K562 (cell line): ENCODE measurements at regions not wholly inside any gene's neighbourhood (a gene's known extent, or its start where the extent isn't known, plus 50 kb on each side); places are given as distances from the start of the nearest gene placed in this dataset.

ENCODE experiments used
- ATAC-seq: fragments of 200-7000 bp; cut with Tn5 transposase; 3 replicates; pipeline ENCODE4 v1.9.1; 2020; ENCODE audit warnings: moderate library complexity
- BruUV-seq: library from RNA; stranded (reverse); fragments of 400-500 nt; replicated peaks from 2 replicates; lab custom pipeline; 2021; lab: Mats Ljungman, UMichigan
- CTCF ChIA-PET: fragments of 300-600 bp; formaldehyde crosslinking; extraction: SDS; loops from one replicate; lab custom pipeline; 2021; ENCODE audit warnings: low intra/inter-chr PET ratio; lab: Yijun Ruan, JAX
- POLR2A ChIA-PET: fragments of 300-600, 350-650 bp; sonication (Branson Sonifier 250); formaldehyde crosslinking; extraction: SDS; loops from one replicate; lab custom pipeline; 2021; ENCODE audit warnings: antibody characterized with exemption, inconsistent platforms; lab: Yijun Ruan, JAX
- DNase-seq, 4 experiments: peaks; one replicate each; pipeline versions ENCODE4 v3.0.0 to v3.0.0-alpha.2; 2011 to 2018; ENCODE audit warnings: low spot score in 3 of 4, mixed read lengths in 3 of 4; ENCODE audit errors: extremely low read depth in 1 of 4
- FAIRE-seq: peaks from 2 replicates; lab custom pipeline; 2011; peaks lifted over from hg19 to GRCh38; lab: Jason Lieb, UNC
- H2AFZ ChIP-seq: 2 replicates; pipeline ENCODE4 v1.6.0; 2011; ENCODE audit warnings: low read depth, low read length, control low read depth, inconsistent platforms
- H3K27ac ChIP-seq: fragments of 200-600 bp; 3 replicates; pipeline ENCODE4 v1.8.0; 2011; ENCODE audit warnings: low read depth, mild to moderate bottlenecking, control low read depth, inconsistent platforms, low read length, moderate library complexity, mixed read lengths; ENCODE audit errors: extremely low read depth
- H3K27me3 ChIP-seq, 2 experiments: fragments of 300-600 bp in 1 of 2; 2 replicates in 1 of 2; 3 replicates in 1 of 2; pipeline versions ENCODE4 v1.6.0 to v1.8.0; 2011; ENCODE audit warnings: inconsistent platforms in 2 of 2, low read length in 2 of 2, mild to moderate bottlenecking in 1 of 2, mixed read lengths in 1 of 2, moderate library complexity in 1 of 2; ENCODE audit not compliant: control insufficient read depth in 2 of 2, insufficient read depth in 2 of 2
- H3K36me3 ChIP-seq: fragments of 300-600 bp; 3 replicates; pipeline ENCODE4 v1.8.0; 2011; ENCODE audit warnings: mild to moderate bottlenecking, low read length, inconsistent platforms; ENCODE audit not compliant: control insufficient read depth, insufficient read depth
- H3K4me1 ChIP-seq, 2 experiments: fragments of 200-600 bp in 1 of 2; replicated peaks in 1 of 2; 2 replicates in 1 of 2; 3 replicates in 1 of 2; pipeline versions ENCODE4 v1.5.1 to v1.8.0; 2011; ENCODE audit warnings: inconsistent platforms in 2 of 2, low read length in 2 of 2, mild to moderate bottlenecking in 1 of 2, mixed read lengths in 1 of 2, moderate library complexity in 1 of 2; ENCODE audit not compliant: control insufficient read depth in 2 of 2, insufficient read depth in 2 of 2
- H3K4me2 ChIP-seq: 2 replicates; pipeline ENCODE4 v1.6.1; 2011; ENCODE audit warnings: low read length, control low read depth, inconsistent platforms, mixed read lengths; ENCODE audit not compliant: insufficient read depth
- H3K4me3 ChIP-seq: fragments of 200-600 bp; sonication (generic), shearing (Covaris generic); 2 replicates; pipeline ENCODE4 v1.5.1; 2016; ENCODE audit warnings: control low read depth, inconsistent platforms
- H3K79me2 ChIP-seq: fragments of 200-600 bp; 3 replicates; pipeline ENCODE4 v1.8.0; 2011; ENCODE audit warnings: low read length, inconsistent platforms; ENCODE audit not compliant: control insufficient read depth, insufficient read depth
- H3K9ac ChIP-seq, 2 experiments: 2 replicates each; pipeline versions ENCODE4 v1.6.0 to v1.6.1; 2011; ENCODE audit warnings: low read depth in 2 of 2, low read length in 2 of 2, control low read depth in 1 of 2, inconsistent platforms in 1 of 2, mild to moderate bottlenecking in 1 of 2, mixed read lengths in 1 of 2; ENCODE audit not compliant: insufficient read depth in 1 of 2
- H3K9me1 ChIP-seq: one replicate; pipeline ENCODE4 v1.6.0; 2011; ENCODE audit warnings: inconsistent platforms, mild to moderate bottlenecking, low read length, moderate library complexity; ENCODE audit not compliant: control insufficient read depth, insufficient read depth
- H3K9me3 ChIP-seq: replicated peaks from 2 replicates; pipeline ENCODE4 v1.5.1; 2011; ENCODE audit warnings: low read depth, low read length, inconsistent platforms; ENCODE audit not compliant: control insufficient read depth, insufficient read depth
- H4K20me1 ChIP-seq: replicated peaks from 2 replicates; pipeline ENCODE4 v1.6.1; 2011; ENCODE audit warnings: low read length, inconsistent platforms, mixed read lengths; ENCODE audit not compliant: control insufficient read depth, insufficient read depth
- ARID1B ChIP-seq: fragments of 450-650 bp; IDR thresholded peaks from 2 replicates; pipeline ENCODE4 v1.6.1; 2016; ENCODE audit warnings: antibody characterized with exemption, mild to moderate bottlenecking, inconsistent platforms
- CC2D1A ChIP-seq: fragments of 450-650 bp; IDR thresholded peaks from 2 replicates; pipeline ENCODE4 v1.6.1; 2017; ENCODE audit warnings: mild to moderate bottlenecking
- HDAC8 ChIP-seq: fragments of 450-650 bp; IDR thresholded peaks from 2 replicates; pipeline ENCODE4 v1.6.1; 2016; ENCODE audit warnings: mild to moderate bottlenecking, missing genetic modification characterization, moderate library complexity, missing compliant biosample characterization
- MTF1 ChIP-seq: fragments of 250-450 bp; sonication (Bioruptor Pico); IDR thresholded peaks from 2 replicates; pipeline ENCODE4 v1.9.0; 2021; ENCODE audit warnings: moderate library complexity, mild to moderate bottlenecking, inconsistent platforms, borderline replicate concordance
- RBM15 ChIP-seq: fragments of 200-400 bp; formaldehyde crosslinking; IDR thresholded peaks from 2 replicates; pipeline ENCODE4 v1.6.1; 2018; ENCODE audit warnings: mild to moderate bottlenecking, low read length, moderate library complexity; ENCODE audit not compliant: insufficient read depth
- ZNF184 ChIP-seq: sonication (generic); formaldehyde crosslinking; IDR thresholded peaks from 2 replicates; pipeline ENCODE4 v1.5.0; 2020; ENCODE audit warnings: missing genetic modification reagents
- ZNF24 ChIP-seq: fragments of 450-650 bp; IDR thresholded peaks from 2 replicates; pipeline ENCODE4 v1.6.1; 2016
- in situ Hi-C: fragments of 300-500 bp; cut with MboI; formaldehyde crosslinking; loops from 4 replicates; pipeline ENCODE4 v1.15.0; 2018; ENCODE audit warnings: inconsistent platforms, mixed read lengths
- intact Hi-C: fragments of 100-400 bp; cut with micrococcal nuclease; formaldehyde crosslinking; loops from 2 replicates; pipeline ENCODE4 v1.14.2; 2022
- TF ChIP-seq, protein P1 (sequence below): IDR thresholded peaks from 2 replicates; pipeline ENCODE4 v1.6.1; 2014; ENCODE audit warnings: antibody characterized with exemption
- TF ChIP-seq, protein P2 (sequence below): fragments of 250-450 bp; sonication (Bioruptor Pico); IDR thresholded peaks from 2 replicates; pipeline ENCODE4 v1.5.0; 2021; ENCODE audit warnings: mild to moderate bottlenecking, borderline replicate concordance
- TF ChIP-seq, protein P3 (sequence below): fragments of 250-450 bp; sonication (Bioruptor Pico); IDR thresholded peaks from 2 replicates; pipeline ENCODE4 v1.5.0; 2021; ENCODE audit warnings: mild to moderate bottlenecking, moderate library complexity
- TF ChIP-seq, protein P4 (sequence below): IDR thresholded peaks from 2 replicates; pipeline ENCODE4 v1.6.1; 2016; ENCODE audit warnings: missing genetic modification characterization, missing compliant biosample characterization
- TF ChIP-seq, protein P5 (sequence below): IDR thresholded peaks from 2 replicates; pipeline ENCODE4 v1.6.1; 2011; ENCODE audit not compliant: insufficient read length; ENCODE audit errors: extremely low read depth
- TF ChIP-seq, protein P6 (sequence below): fragments of 450-650 bp; formaldehyde crosslinking; IDR thresholded peaks from 2 replicates; pipeline ENCODE4 v1.4.0; 2022; ENCODE audit warnings: missing genetic modification characterization

DNA sequence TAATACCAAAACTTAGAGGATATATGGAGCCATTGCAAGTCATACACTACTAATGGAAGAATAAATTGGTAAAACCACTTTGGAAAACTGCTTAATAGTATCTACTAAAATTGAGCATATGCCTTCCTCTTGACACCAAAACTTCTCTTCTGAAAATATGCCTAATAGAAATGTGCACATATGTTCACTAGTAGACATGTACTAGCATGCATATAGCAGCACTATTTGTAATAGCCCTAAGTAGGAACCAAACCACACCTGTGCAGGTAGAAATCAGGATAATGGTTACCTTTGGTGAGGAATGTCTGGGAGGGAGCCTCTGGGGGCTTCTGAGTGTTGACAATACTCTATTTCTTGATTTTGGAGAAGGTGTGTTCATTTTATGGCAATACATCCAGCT lies 424.8 kb upstream of the BTBD3 start:
- no TSS peak for BruUV-seq
- POLR2A ChIA-PET = no interaction called here
- no peaks in the 10 kb centered on the region for H4K20me1 ChIP-seq
- DNase-seq (no peak), ATAC-seq (no peak), FAIRE-seq (no peak)
- H3K27ac ChIP-seq = no peak overlapping the region
- in situ Hi-C loops = no loop called here
- no peaks in the 10 kb centered on the region for H3K36me3 ChIP-seq
- H3K9me3 ChIP-seq = no peaks in the 10 kb centered on the region
- no peak overlapping the region for H2AFZ ChIP-seq
- H3K4me1 ChIP-seq = no peaks in the 10 kb centered on the region
- no peak overlapping the region for H3K9ac ChIP-seq
- no peaks in the 10 kb centered on the region for H3K79me2 ChIP-seq
- CTCF ChIA-PET = no interaction called here
- H3K4me2 ChIP-seq = no peak overlapping the region
- no peaks in the 10 kb centered on the region for H3K9me1 ChIP-seq
- no peaks in the 10 kb centered on the region for H3K27me3 ChIP-seq
- intact Hi-C loops = no loop called here
- H3K4me3 ChIP-seq = no peak overlapping the region
- TF ChIP-seq MTF1 (CRISPR knock-in tag) (no peak), RBM15 (no peak), CC2D1A (no peak), HDAC8 (tag) (no peak), ARID1B (no peak), ZNF24 (no peak), ZNF184 (CRISPR knock-in tag) (no peak)
- TF ChIP-seq, protein P1, sequence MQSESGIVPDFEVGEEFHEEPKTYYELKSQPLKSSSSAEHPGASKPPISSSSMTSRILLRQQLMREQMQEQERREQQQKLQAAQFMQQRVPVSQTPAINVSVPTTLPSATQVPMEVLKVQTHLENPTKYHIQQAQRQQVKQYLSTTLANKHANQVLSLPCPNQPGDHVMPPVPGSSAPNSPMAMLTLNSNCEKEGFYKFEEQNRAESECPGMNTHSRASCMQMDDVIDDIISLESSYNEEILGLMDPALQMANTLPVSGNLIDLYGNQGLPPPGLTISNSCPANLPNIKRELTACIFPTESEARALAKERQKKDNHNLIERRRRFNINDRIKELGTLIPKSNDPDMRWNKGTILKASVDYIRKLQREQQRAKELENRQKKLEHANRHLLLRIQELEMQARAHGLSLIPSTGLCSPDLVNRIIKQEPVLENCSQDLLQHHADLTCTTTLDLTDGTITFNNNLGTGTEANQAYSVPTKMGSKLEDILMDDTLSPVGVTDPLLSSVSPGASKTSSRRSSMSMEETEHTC = no peak
- TF ChIP-seq, protein P2, sequence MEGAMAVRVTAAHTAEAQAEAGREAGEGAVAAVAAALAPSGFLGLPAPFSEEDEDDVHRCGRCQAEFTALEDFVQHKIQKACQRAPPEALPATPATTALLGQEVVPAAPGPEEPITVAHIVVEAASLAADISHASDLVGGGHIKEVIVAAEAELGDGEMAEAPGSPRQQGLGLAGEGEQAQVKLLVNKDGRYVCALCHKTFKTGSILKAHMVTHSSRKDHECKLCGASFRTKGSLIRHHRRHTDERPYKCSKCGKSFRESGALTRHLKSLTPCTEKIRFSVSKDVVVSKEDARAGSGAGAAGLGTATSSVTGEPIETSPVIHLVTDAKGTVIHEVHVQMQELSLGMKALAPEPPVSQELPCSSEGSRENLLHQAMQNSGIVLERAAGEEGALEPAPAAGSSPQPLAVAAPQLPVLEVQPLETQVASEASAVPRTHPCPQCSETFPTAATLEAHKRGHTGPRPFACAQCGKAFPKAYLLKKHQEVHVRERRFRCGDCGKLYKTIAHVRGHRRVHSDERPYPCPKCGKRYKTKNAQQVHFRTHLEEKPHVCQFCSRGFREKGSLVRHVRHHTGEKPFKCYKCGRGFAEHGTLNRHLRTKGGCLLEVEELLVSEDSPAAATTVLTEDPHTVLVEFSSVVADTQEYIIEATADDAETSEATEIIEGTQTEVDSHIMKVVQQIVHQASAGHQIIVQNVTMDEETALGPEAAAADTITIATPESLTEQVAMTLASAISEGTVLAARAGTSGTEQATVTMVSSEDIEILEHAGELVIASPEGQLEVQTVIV (CRISPR knock-in tag) = no peak
- TF ChIP-seq, protein P3, sequence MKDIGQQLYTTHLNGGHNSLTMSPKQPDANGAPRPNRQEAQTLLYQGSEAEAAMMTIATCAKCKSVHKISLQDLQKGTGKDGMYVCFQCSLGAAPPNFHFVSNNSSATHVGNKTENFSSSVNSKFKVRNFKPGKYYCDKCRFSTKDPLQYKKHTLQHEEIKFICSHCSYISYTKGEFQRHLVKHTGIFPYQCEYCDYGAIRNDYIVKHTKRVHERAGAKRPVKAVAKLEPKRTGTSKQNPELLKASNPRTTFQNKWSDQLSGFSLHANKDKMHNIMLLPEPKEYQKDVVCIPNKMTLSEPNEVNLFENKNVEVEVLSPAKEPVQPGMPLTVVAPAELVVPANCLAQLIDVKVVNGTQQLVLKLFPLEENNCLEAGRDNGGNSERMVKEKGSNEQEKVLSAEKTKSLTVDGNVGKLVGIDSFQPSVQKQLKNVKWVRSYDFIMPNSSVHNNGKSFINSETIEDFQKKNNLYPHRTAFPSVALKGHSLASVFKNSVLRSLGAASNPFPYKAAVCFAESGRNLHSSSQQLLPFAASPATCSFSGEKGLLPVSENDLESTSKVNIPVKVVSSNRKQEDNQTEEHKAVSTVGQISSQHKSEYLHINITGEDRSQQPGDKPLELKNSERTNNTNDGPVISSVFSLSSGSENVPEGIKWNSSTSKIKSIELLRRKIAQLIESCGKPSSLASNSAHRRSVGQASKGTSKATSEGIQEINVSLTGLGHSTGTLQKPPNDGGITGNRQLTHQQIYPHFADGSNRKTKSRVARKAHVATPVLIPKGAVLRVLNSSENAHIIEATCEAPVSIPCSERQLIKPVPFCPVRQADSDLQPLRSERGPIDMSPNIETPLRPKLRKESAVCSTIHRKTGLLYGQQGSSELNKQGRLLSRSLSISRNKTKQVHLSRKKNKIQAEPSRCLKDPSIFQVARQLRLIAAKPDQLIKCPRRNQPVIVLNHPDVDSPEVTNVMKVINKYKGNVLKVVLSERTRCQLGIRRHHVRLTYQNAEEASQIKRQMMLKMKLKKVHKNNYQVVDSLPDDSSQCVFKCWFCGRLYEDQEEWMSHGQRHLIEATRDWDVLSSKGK (CRISPR knock-in tag) = no peak
- TF ChIP-seq, protein P4, sequence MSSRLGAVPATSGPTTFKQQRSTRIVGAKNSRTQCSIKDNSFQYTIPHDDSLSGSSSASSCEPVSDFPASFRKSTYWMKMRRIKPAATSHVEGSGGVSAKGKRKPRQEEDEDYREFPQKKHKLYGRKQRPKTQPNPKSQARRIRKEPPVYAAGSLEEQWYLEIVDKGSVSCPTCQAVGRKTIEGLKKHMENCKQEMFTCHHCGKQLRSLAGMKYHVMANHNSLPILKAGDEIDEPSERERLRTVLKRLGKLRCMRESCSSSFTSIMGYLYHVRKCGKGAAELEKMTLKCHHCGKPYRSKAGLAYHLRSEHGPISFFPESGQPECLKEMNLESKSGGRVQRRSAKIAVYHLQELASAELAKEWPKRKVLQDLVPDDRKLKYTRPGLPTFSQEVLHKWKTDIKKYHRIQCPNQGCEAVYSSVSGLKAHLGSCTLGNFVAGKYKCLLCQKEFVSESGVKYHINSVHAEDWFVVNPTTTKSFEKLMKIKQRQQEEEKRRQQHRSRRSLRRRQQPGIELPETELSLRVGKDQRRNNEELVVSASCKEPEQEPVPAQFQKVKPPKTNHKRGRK (tag) = no peak
- TF ChIP-seq, protein P5, sequence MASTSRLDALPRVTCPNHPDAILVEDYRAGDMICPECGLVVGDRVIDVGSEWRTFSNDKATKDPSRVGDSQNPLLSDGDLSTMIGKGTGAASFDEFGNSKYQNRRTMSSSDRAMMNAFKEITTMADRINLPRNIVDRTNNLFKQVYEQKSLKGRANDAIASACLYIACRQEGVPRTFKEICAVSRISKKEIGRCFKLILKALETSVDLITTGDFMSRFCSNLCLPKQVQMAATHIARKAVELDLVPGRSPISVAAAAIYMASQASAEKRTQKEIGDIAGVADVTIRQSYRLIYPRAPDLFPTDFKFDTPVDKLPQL = no peak
- TF ChIP-seq, protein P6, sequence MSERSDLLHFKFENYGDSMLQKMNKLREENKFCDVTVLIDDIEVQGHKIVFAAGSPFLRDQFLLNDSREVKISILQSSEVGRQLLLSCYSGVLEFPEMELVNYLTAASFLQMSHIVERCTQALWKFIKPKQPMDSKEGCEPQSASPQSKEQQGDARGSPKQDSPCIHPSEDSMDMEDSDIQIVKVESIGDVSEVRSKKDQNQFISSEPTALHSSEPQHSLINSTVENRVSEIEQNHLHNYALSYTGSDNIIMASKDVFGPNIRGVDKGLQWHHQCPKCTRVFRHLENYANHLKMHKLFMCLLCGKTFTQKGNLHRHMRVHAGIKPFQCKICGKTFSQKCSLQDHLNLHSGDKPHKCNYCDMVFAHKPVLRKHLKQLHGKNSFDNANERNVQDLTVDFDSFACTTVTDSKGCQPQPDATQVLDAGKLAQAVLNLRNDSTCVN (CRISPR knock-in tag) = no peak
